IPS-NIHi7 (cell line): ENCODE measurements at regions not wholly inside any gene's neighbourhood (a gene's known extent, or its start where the extent isn't known, plus 50 kb on each side); places are given as distances from the start of the nearest gene placed in this dataset.
"Not testable (repeated sequence)": the region's sequence is repeated elsewhere in the genome, so short reads cannot be mapped to it uniquely, and the experiment has no call there.

ENCODE experiments used
- DNase-seq: peaks from one replicate; pipeline ENCODE4 v3.0.0; 2012; ENCODE audit warnings: mixed read lengths; ENCODE audit errors: extremely low spot score

GRCh38 chr7:27032839-27033238 lies 63.0 kb downstream of the HOXA1 start:
- no peak for DNase-seq

GRCh38 chr7:27031289-27032172 lies 64.3 kb downstream of the HOXA1 start:
- DNase-seq = no peak

- peak; percentile 49 for DNase-seq
Observed at GRCh38 chr7:27030393-27031050, 65.3 kb downstream of the HOXA1 start.

- no peak for DNase-seq
Observed at GRCh38 chr7:27025270-27025669, 70.5 kb downstream of the HOXA1 start.

- DNase-seq = no peak
Observed at GRCh38 chr7:27010068-27010467, 85.7 kb downstream of the HOXA1 start.

GRCh38 chr7:27000496-27000895 lies 95.3 kb downstream of the HOXA1 start:
- no peak for DNase-seq

GRCh38 chr7:26998284-26998683 lies 97.5 kb downstream of the HOXA1 start:
- DNase-seq = not testable (repeated sequence)

GRCh38 chr7:26995666-26996065 lies 100.1 kb downstream of the HOXA1 start:
- DNase-seq = no peak

GRCh38 chr7:26993816-26994810 lies 101.7 kb downstream of the HOXA1 start:
- no peak for DNase-seq

- DNase-seq = no peak
Observed at GRCh38 chr7:26992670-26993069, 103.1 kb downstream of the HOXA1 start.

- DNase-seq = no peak
Observed at GRCh38 chr7:26991796-26992195, 104.0 kb downstream of the HOXA1 start.

- DNase-seq = no peak
Observed at GRCh38 chr7:26989897-26990670, 105.7 kb downstream of the HOXA1 start.

- no peak for DNase-seq
Observed at GRCh38 chr7:26988836-26989374, 106.9 kb downstream of the HOXA1 start.

GRCh38 chr7:26987338-26987737 lies 108.5 kb downstream of the HOXA1 start:
- no peak for DNase-seq

- DNase-seq = no peak
Observed at GRCh38 chr7:26978146-26978545, 113.8 kb upstream of the SKAP2 start.

GRCh38 chr7:26976840-26977239 lies 112.5 kb upstream of the SKAP2 start:
- no peak for DNase-seq

- DNase-seq = not testable (repeated sequence)
Observed at GRCh38 chr7:26971924-26972323, 107.5 kb upstream of the SKAP2 start.

GRCh38 chr7:26965724-26966123 lies 101.3 kb upstream of the SKAP2 start:
- DNase-seq = no peak

- no peak for DNase-seq
Observed at GRCh38 chr7:26964156-26964808, 99.9 kb upstream of the SKAP2 start.

- DNase-seq = no peak
Observed at GRCh38 chr7:26959290-26959689, 94.9 kb upstream of the SKAP2 start.
